HL-60 (cell line): ENCODE measurements at regions not wholly inside any gene's neighbourhood (a gene's known extent, or its start where the extent isn't known, plus 50 kb on each side); places are given as distances from the start of the nearest gene placed in this dataset.

Experiments
- DNase-seq, 2 experiments: peaks; one replicate each; pipeline ENCODE4 v3.0.0-alpha.2; 2010 to 2020; ENCODE audit warnings: low read depth in 1 of 2, low spot score in 1 of 2
- H3K27ac ChIP-seq: fragments of 250-450 bp; sonication (Bioruptor Pico); replicated peaks from 2 replicates; pipeline ENCODE4 v1.5.1; 2020; ENCODE audit warnings: mild to moderate bottlenecking, moderate library complexity
- H3K27me3 ChIP-seq: fragments of 250-450 bp; sonication (Bioruptor Pico); 2 replicates; pipeline ENCODE4 v1.5.1; 2021; ENCODE audit warnings: mild to moderate bottlenecking, moderate library complexity; ENCODE audit not compliant: insufficient read depth, poor library complexity, severe bottlenecking
- H3K4me3 ChIP-seq: replicated peaks from 2 replicates; pipeline ENCODE4 v1.5.1; 2011; ENCODE audit warnings: mild to moderate bottlenecking, control low read depth, low read length; ENCODE audit not compliant: insufficient read depth
- GABPA ChIP-seq: IDR thresholded peaks from 2 replicates; pipeline ENCODE4 v1.6.1; 2012; ENCODE audit warnings: low read depth
- POLR2AphosphoS5 ChIP-seq: IDR thresholded peaks from 2 replicates; pipeline ENCODE4 v1.6.1; 2012; ENCODE audit warnings: low read depth
- SPI1 ChIP-seq: IDR thresholded peaks from 2 replicates; pipeline ENCODE4 v1.6.1; 2012; ENCODE audit warnings: low read depth, mild to moderate bottlenecking, borderline replicate concordance
- TF ChIP-seq, protein P1 (sequence below): IDR thresholded peaks from one replicate; pipeline ENCODE4 v1.5.1; 2011; ENCODE audit warnings: low read length, control low read depth, inconsistent platforms; ENCODE audit not compliant: insufficient read depth
- TF ChIP-seq, protein P2 (sequence below): IDR thresholded peaks from 2 replicates; pipeline ENCODE4 v1.6.1; 2012; ENCODE audit warnings: low read depth; ENCODE audit not compliant: insufficient replicate concordance

DNA sequence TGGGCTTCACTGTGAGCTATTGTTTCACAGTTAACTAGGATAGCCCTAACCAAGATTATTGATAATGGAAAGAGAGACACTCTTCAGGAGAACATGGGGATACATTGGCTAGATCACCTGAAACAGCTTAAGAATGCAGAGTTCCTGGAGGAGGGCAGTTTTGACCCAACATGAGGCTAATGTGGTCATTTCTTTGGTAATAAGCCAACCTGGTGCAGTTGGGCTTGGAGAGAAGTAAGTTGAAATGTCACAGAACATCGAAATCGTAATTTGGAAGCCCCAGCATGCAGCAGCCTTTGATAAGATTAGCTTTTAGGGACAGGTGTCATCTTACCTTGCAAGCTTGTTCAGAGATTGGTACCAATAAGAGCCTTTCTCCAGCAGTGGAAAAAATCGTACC lies 556.6 kb upstream of the GOT2 start:
- H3K27me3 ChIP-seq, result no peaks in the 10 kb centered on the region
- H3K27ac ChIP-seq, result no peak overlapping the region
- no peak for DNase-seq
- H3K4me3 ChIP-seq, result no peak overlapping the region
- TF ChIP-seq POLR2AphosphoS5 (no peak), SPI1 (no peak), GABPA (no peak)
- TF ChIP-seq, protein P1, sequence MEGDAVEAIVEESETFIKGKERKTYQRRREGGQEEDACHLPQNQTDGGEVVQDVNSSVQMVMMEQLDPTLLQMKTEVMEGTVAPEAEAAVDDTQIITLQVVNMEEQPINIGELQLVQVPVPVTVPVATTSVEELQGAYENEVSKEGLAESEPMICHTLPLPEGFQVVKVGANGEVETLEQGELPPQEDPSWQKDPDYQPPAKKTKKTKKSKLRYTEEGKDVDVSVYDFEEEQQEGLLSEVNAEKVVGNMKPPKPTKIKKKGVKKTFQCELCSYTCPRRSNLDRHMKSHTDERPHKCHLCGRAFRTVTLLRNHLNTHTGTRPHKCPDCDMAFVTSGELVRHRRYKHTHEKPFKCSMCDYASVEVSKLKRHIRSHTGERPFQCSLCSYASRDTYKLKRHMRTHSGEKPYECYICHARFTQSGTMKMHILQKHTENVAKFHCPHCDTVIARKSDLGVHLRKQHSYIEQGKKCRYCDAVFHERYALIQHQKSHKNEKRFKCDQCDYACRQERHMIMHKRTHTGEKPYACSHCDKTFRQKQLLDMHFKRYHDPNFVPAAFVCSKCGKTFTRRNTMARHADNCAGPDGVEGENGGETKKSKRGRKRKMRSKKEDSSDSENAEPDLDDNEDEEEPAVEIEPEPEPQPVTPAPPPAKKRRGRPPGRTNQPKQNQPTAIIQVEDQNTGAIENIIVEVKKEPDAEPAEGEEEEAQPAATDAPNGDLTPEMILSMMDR, result no peak
- TF ChIP-seq, protein P2, sequence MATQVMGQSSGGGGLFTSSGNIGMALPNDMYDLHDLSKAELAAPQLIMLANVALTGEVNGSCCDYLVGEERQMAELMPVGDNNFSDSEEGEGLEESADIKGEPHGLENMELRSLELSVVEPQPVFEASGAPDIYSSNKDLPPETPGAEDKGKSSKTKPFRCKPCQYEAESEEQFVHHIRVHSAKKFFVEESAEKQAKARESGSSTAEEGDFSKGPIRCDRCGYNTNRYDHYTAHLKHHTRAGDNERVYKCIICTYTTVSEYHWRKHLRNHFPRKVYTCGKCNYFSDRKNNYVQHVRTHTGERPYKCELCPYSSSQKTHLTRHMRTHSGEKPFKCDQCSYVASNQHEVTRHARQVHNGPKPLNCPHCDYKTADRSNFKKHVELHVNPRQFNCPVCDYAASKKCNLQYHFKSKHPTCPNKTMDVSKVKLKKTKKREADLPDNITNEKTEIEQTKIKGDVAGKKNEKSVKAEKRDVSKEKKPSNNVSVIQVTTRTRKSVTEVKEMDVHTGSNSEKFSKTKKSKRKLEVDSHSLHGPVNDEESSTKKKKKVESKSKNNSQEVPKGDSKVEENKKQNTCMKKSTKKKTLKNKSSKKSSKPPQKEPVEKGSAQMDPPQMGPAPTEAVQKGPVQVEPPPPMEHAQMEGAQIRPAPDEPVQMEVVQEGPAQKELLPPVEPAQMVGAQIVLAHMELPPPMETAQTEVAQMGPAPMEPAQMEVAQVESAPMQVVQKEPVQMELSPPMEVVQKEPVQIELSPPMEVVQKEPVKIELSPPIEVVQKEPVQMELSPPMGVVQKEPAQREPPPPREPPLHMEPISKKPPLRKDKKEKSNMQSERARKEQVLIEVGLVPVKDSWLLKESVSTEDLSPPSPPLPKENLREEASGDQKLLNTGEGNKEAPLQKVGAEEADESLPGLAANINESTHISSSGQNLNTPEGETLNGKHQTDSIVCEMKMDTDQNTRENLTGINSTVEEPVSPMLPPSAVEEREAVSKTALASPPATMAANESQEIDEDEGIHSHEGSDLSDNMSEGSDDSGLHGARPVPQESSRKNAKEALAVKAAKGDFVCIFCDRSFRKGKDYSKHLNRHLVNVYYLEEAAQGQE, result no peak

DNA sequence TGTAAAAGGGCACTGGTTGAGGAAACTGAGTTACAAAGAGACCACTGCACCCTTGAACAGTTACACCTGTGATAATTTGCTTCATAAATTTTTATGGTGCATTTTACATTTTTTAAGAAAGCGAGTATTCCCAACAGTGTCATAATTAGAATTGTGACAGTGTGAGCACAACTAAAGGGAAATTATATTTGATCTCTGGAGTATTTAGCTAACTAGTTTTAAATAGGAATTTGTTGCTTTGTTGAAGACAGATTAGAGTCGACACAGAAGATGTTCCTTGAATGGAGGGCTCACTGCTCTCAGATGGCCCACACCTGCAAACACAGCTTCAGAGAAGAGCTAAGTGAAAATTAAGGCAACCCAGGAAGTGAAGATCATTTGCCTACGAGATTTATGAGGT lies 555.0 kb upstream of the GOT2 start:
- no peak overlapping the region for H3K4me3 ChIP-seq
- no peaks in the 10 kb centered on the region for H3K27me3 ChIP-seq
- no peak for DNase-seq
- no peak for TF ChIP-seq GABPA
- no peak for TF ChIP-seq POLR2AphosphoS5
- TF ChIP-seq, protein P1, result no peak
- TF ChIP-seq, protein P2, result no peak
- no peak for TF ChIP-seq SPI1
- no peak overlapping the region for H3K27ac ChIP-seq

DNA sequence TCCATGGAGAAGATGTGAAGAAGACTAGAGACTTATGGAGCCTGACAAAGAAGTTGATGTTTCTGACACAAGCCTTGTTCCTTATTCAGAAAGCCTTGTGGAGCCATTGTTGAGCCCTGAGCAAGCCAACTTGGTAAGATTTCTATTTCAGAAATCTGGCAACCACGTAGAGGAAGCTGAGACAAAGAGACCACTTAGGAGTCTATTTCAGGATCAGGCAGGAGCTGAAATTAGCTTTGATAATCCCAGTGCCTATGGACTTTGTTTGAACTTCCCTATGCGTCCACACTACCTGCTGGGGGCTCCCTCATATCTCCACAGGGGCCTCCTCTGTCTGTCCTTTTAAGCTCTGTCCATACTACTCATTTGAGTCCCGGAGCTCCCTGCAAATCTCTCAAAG lies 540.0 kb upstream of the GOT2 start:
- DNase-seq, result no peak
- no peak overlapping the region for H3K4me3 ChIP-seq
- H3K27ac ChIP-seq, result no peak overlapping the region
- TF ChIP-seq, protein P1, result no peak
- no peak for TF ChIP-seq GABPA
- TF ChIP-seq, protein P2, result no peak
- TF ChIP-seq POLR2AphosphoS5, result no peak
- TF ChIP-seq SPI1, result no peak
- no peaks in the 10 kb centered on the region for H3K27me3 ChIP-seq
